ENCODE measurements at regions not wholly inside any gene's neighbourhood (a gene's known extent, or its start where the extent isn't known, plus 50 kb on each side); places are given as distances from the start of the nearest gene placed in this dataset.

DNA sequence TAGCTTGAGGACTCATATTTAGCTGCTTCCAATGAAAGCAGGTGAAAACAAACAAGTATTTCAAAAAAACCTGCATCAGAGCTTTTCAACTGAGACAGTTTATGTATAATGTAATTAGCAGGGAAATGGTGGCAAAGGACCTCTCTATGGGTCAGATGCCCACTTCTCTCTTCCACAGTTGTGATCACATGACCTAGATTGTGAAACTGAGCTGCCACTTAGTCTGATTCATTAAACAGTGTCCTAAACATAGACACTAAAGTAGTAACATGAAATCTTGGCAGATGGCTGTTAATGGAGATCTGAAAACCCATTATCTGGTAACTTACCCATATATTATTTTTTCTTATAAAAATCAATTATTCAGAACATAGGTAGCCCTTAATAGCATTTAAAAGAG, 663.6 kb upstream of the RIOK2 start:
- H3K27me3 ChIP-seq (replicated peaks in 1 of 4; ENCODE audit: control insufficient read depth in 3 of 4, extremely low read depth in 1 of 4, insufficient read depth in 3 of 4, low read length in 3 of 4), result no peaks in the 10 kb centered on the region
- H2AFZ ChIP-seq (ENCODE audit: low read length), result no peak overlapping the region
- no peaks in the 10 kb centered on the region for H3K4me1 ChIP-seq (replicated peaks in 1 of 4; ENCODE audit: control insufficient read depth in 3 of 4, insufficient read depth in 4 of 4, low read length in 3 of 4)
- H4K91ac ChIP-seq (replicated peaks; ENCODE audit: insufficient read length, low read length), result no peak overlapping the region
- no peak overlapping the region for H2BK120ac ChIP-seq (replicated peaks; ENCODE audit: low read depth, low read length)
- H3K79me1 ChIP-seq (ENCODE audit: low read depth, low read length), result no peaks in the 10 kb centered on the region
- no peaks in the 10 kb centered on the region for H3K23me2 ChIP-seq (ENCODE audit: low read depth, low read length)
- no peaks in the 10 kb centered on the region for H3K79me2 ChIP-seq (ENCODE audit: control insufficient read depth in 1 of 2, insufficient read depth in 2 of 2, low read length in 2 of 2)
- no peak overlapping the region for H3K9ac ChIP-seq (replicated peaks in 1 of 4; ENCODE audit: extremely low read depth in 1 of 4, low read depth in 3 of 4, low read length in 3 of 4)
- H3K23ac ChIP-seq (ENCODE audit: insufficient read length), result no peak overlapping the region
- H4K8ac ChIP-seq (ENCODE audit: extremely low read depth, insufficient read depth, low read length), result no peak overlapping the region
- no peak overlapping the region for H3K4ac ChIP-seq (replicated peaks; ENCODE audit: insufficient read length, low read depth, low read length)
- H3K4me3 ChIP-seq (ENCODE audit: extremely low read depth in 1 of 4, insufficient read depth in 2 of 4, low read depth in 3 of 4, low read length in 4 of 4), result no peak overlapping the region
- H4K20me1 ChIP-seq (replicated peaks in 1 of 2; ENCODE audit: control insufficient read depth in 1 of 2, insufficient read depth in 2 of 2, low read length in 2 of 2), result no peaks in the 10 kb centered on the region
- no peak overlapping the region for H3K18ac ChIP-seq (ENCODE audit: extremely low read depth, low read length)
- H2BK5ac ChIP-seq (ENCODE audit: low read depth, low read length), result no peak overlapping the region
- no peaks in the 10 kb centered on the region for H3K36me3 ChIP-seq (ENCODE audit: control insufficient read depth in 2 of 4, insufficient read depth in 4 of 4, low read length in 3 of 4)
- no peak overlapping the region for H2BK20ac ChIP-seq (ENCODE audit: low read length)
- H3K4me2 ChIP-seq (ENCODE audit: insufficient read depth in 1 of 2, low read depth in 2 of 2, low read length in 2 of 2), result no peak overlapping the region
- H4K5ac ChIP-seq (ENCODE audit: insufficient read length, low read depth, low read length), result no peak overlapping the region
- ChIA-PET CTCF (ENCODE audit: partially characterized antibody) (no interaction called here), POLR2A (ENCODE audit: partially characterized antibody) (no interaction called here)
- no peaks in the 10 kb centered on the region for H3K9me3 ChIP-seq (ENCODE audit: insufficient read depth in 2 of 2, low read depth in 1 of 2, low read length in 1 of 2)
- no peak overlapping the region for H2BK12ac ChIP-seq (ENCODE audit: low read depth, low read length)
- H3K56ac ChIP-seq (replicated peaks; ENCODE audit: insufficient read length, low read depth, low read length), result no peak overlapping the region
- DNase-seq (ENCODE audit: low read depth in 1 of 2, low spot score in 2 of 2), result no peak
- no peak for FAIRE-seq
- no peak overlapping the region for H3K27ac ChIP-seq (ENCODE audit: low read depth, low read length)
- no peak overlapping the region for H2AK5ac ChIP-seq (ENCODE audit: low read depth, low read length)
- H3K14ac ChIP-seq (ENCODE audit: insufficient read length), result no peak overlapping the region
- H2BK15ac ChIP-seq (ENCODE audit: low read length), result no peak overlapping the region
- TF ChIP-seq NANOG (IDR thresholded peaks at IDR 0.05; ENCODE audit: insufficient read depth, low read depth, low read length, poor library complexity, severe bottlenecking) (no peak), RAD21 (IDR thresholded peaks at IDR 0.05 in 1 of 2, conservative IDR thresholded peaks at IDR 0.05 in 1 of 2; ENCODE audit: low read depth in 2 of 2, low read length in 2 of 2) (no peak), EGR1 (IDR thresholded peaks at IDR 0.05; ENCODE audit: borderline replicate concordance, low read depth, low read length) (no peak), RFX5 (IDR thresholded peaks at IDR 0.05; ENCODE audit: borderline replicate concordance, low read depth, low read length) (no peak), SAP30 (IDR thresholded peaks at IDR 0.05; ENCODE audit: insufficient read depth, insufficient replicate concordance, low read length) (no peak), ASH2L (IDR thresholded peaks at IDR 0.05; ENCODE audit: low read length) (no peak), BCL11A (IDR thresholded peaks at IDR 0.05; ENCODE audit: low read depth in 2 of 2, low read length in 2 of 2) (no peak), CHD2 (IDR thresholded peaks at IDR 0.05; ENCODE audit: low read length) (no peak), CTBP2 (IDR thresholded peaks at IDR 0.05; ENCODE audit: borderline replicate concordance, insufficient read depth, insufficient read length, low read length) (no peak), RNF2 (IDR thresholded peaks at IDR 0.05; ENCODE audit: borderline replicate concordance, low read depth, low read length, missing control alignments, poor library complexity, severe bottlenecking) (no peak)
- TF ChIP-seq, protein P1, sequence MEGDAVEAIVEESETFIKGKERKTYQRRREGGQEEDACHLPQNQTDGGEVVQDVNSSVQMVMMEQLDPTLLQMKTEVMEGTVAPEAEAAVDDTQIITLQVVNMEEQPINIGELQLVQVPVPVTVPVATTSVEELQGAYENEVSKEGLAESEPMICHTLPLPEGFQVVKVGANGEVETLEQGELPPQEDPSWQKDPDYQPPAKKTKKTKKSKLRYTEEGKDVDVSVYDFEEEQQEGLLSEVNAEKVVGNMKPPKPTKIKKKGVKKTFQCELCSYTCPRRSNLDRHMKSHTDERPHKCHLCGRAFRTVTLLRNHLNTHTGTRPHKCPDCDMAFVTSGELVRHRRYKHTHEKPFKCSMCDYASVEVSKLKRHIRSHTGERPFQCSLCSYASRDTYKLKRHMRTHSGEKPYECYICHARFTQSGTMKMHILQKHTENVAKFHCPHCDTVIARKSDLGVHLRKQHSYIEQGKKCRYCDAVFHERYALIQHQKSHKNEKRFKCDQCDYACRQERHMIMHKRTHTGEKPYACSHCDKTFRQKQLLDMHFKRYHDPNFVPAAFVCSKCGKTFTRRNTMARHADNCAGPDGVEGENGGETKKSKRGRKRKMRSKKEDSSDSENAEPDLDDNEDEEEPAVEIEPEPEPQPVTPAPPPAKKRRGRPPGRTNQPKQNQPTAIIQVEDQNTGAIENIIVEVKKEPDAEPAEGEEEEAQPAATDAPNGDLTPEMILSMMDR (IDR thresholded peaks at IDR 0.05; ENCODE audit: control extremely low read depth in 1 of 3, insufficient read depth in 1 of 3, low read depth in 1 of 3, low read length in 3 of 3), result no peak

Measured in H1 (cell line).